ENCODE measurements at regions not wholly inside any gene's neighbourhood (a gene's known extent, or its start where the extent isn't known, plus 50 kb on each side); places are given as distances from the start of the nearest gene placed in this dataset.

GRCh38 chr10:50982989-50983388 lies 91.3 kb upstream of the PRKG1 start:
- H3K4me3 Mint-ChIP-seq = no peak overlapping the region
- 88% methylated on average over 3 of the region's 4 CpGs for WGBS (ENCODE audit: insufficient coverage)
- Histone ChIP-seq H3K4me3 (ENCODE audit: low read length) (no peak overlapping the region), H3K36me3 (ENCODE audit: control insufficient read depth, insufficient read depth, low read length) (no peaks in the 10 kb centered on the region), H3K4me1 (ENCODE audit: control insufficient read depth, insufficient read depth, low read length) (no peaks in the 10 kb centered on the region), H3K27ac (ENCODE audit: low read length) (no peak overlapping the region), H3K9me3 (ENCODE audit: control insufficient read depth, insufficient read depth, low read length) (no peaks in the 10 kb centered on the region), H3K27me3 (ENCODE audit: control insufficient read depth, insufficient read depth, low read length) (no peaks in the 10 kb centered on the region)
- intact Hi-C loops (cut with micrococcal nuclease) = no loop called here
- ATAC-seq (no peak), DNase-seq (no peak)
- H3K27ac Mint-ChIP-seq = no peak overlapping the region
- no peaks in the 10 kb centered on the region for H3K9me3 Mint-ChIP-seq
- H3K27me3 Mint-ChIP-seq (ENCODE audit: low read depth in 2 of 2) = peaks cover 2 to 14% of the 10 kb centered on the region in 2 donors
- TF ChIP-seq, protein P1, sequence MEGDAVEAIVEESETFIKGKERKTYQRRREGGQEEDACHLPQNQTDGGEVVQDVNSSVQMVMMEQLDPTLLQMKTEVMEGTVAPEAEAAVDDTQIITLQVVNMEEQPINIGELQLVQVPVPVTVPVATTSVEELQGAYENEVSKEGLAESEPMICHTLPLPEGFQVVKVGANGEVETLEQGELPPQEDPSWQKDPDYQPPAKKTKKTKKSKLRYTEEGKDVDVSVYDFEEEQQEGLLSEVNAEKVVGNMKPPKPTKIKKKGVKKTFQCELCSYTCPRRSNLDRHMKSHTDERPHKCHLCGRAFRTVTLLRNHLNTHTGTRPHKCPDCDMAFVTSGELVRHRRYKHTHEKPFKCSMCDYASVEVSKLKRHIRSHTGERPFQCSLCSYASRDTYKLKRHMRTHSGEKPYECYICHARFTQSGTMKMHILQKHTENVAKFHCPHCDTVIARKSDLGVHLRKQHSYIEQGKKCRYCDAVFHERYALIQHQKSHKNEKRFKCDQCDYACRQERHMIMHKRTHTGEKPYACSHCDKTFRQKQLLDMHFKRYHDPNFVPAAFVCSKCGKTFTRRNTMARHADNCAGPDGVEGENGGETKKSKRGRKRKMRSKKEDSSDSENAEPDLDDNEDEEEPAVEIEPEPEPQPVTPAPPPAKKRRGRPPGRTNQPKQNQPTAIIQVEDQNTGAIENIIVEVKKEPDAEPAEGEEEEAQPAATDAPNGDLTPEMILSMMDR (IDR thresholded peaks at IDR 0.05) = no peak
- no peaks in the 10 kb centered on the region for H3K4me1 Mint-ChIP-seq
- no peaks in the 10 kb centered on the region for H3K36me3 Mint-ChIP-seq

DNA sequence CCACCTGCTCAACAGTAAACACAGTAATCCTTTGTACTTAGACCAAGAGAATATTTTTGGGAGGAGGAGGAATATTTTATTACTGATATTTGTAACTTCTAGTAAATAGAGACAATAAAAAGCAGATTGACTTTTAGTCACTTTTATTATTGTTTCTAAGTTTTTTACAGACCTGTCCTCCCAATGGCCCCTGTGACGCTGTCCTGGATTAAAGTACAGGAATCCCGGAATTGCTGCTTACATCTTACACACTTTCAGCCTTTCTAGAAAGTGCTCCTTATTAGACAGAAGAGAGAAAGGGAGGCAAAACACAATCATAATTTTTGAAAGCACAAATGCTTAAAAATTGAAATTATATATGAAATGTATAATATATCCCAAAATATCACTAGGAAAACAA lies 86.4 kb upstream of the PRKG1 start:
- no peaks in the 10 kb centered on the region for H3K9me3 Mint-ChIP-seq
- 80% methylated on average over 1 of the region's 2 CpGs for WGBS (ENCODE audit: insufficient coverage)
- intact Hi-C loops (cut with micrococcal nuclease) = no loop called here

DNA sequence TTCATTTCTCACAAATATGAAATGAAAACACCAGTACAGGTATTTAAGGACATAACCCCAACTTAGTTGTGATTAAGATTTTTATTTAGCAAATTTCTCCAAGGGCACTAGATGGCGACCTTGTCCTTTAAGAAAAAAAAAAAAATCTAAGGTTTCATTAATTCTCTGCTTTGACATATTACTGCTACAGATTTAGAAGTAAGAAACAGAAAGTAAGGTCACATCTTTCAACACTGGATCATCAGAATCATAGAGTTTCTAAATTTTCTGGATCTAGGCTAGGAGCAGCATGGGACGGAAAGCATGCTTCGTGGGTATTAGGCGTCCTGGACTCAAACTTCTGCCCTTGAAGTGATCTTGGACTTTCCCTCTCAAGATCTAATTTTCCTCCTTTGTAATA lies 85.5 kb upstream of the PRKG1 start:
- H3K4me3 ChIP-seq (ENCODE audit: low read length) = no peak overlapping the region
- no peaks in the 10 kb centered on the region for H3K9me3 Mint-ChIP-seq
- no peak overlapping the region for H3K27ac Mint-ChIP-seq
- peaks cover 19 to 42% of the 10 kb centered on the region in 2 donors for H3K27me3 Mint-ChIP-seq (ENCODE audit: low read depth in 2 of 2)
- intact Hi-C loops (cut with micrococcal nuclease) = no loop called here
- TF ChIP-seq, protein P1 (IDR thresholded peaks at IDR 0.05) = no peak
- WGBS (ENCODE audit: insufficient coverage) = 91% methylated on average over 3 of the region's 4 CpGs
- peaks cover 0 to 5% of the 10 kb centered on the region in 2 donors for H3K4me1 Mint-ChIP-seq
- H3K4me1 ChIP-seq (ENCODE audit: control insufficient read depth, insufficient read depth, low read length) = peaks cover 12% of the 10 kb centered on the region
- H3K36me3 ChIP-seq (ENCODE audit: control insufficient read depth, insufficient read depth, low read length) = no peaks in the 10 kb centered on the region
- no peak overlapping the region for H3K27ac ChIP-seq (ENCODE audit: low read length)
- ATAC-seq (no peak), DNase-seq (no peak)
- peaks cover 21% of the 10 kb centered on the region for H3K27me3 ChIP-seq (ENCODE audit: control insufficient read depth, insufficient read depth, low read length)
- no peak overlapping the region for H3K4me3 Mint-ChIP-seq
- no peaks in the 10 kb centered on the region for H3K9me3 ChIP-seq (ENCODE audit: control insufficient read depth, insufficient read depth, low read length)
- no peaks in the 10 kb centered on the region for H3K36me3 Mint-ChIP-seq

More for the DNA sequence above, 86.4 kb upstream of the PRKG1 start:
- peaks cover 0 to 5% of the 10 kb centered on the region in 2 donors for H3K4me1 Mint-ChIP-seq
- Histone ChIP-seq H3K4me3 (ENCODE audit: low read length) (no peak overlapping the region), H3K27me3 (ENCODE audit: control insufficient read depth, insufficient read depth, low read length) (peaks cover 17% of the 10 kb centered on the region), H3K9me3 (ENCODE audit: control insufficient read depth, insufficient read depth, low read length) (no peaks in the 10 kb centered on the region), H3K36me3 (ENCODE audit: control insufficient read depth, insufficient read depth, low read length) (no peaks in the 10 kb centered on the region), H3K27ac (ENCODE audit: low read length) (no peak overlapping the region), H3K4me1 (ENCODE audit: control insufficient read depth, insufficient read depth, low read length) (peaks cover 12% of the 10 kb centered on the region)
- DNase-seq (no peak), ATAC-seq (no peak)
- H3K4me3 Mint-ChIP-seq = no peak overlapping the region
- TF ChIP-seq, protein P1 (IDR thresholded peaks at IDR 0.05) = no peak
- H3K27ac Mint-ChIP-seq = no peak overlapping the region
- H3K36me3 Mint-ChIP-seq = no peaks in the 10 kb centered on the region
- peaks cover 16 to 33% of the 10 kb centered on the region in 2 donors for H3K27me3 Mint-ChIP-seq (ENCODE audit: low read depth in 2 of 2)
